Cerebellar nuclear complex (tissue), 1 donor: ENCODE measurements at regions not wholly inside any gene's neighbourhood (a gene's known extent, or its start where the extent isn't known, plus 50 kb on each side); places are given as distances from the start of the nearest gene placed in this dataset.

Experiments
- DNase-seq, 2 experiments: peaks; one replicate each; lab custom pipeline; 2025; lab: John Stamatoyannopoulos, UW

- DNase-seq = no peak
These were observed 97.8 kb upstream of the SLC44A1 start for GRCh38 chr9:105146677-105147076.

DNA sequence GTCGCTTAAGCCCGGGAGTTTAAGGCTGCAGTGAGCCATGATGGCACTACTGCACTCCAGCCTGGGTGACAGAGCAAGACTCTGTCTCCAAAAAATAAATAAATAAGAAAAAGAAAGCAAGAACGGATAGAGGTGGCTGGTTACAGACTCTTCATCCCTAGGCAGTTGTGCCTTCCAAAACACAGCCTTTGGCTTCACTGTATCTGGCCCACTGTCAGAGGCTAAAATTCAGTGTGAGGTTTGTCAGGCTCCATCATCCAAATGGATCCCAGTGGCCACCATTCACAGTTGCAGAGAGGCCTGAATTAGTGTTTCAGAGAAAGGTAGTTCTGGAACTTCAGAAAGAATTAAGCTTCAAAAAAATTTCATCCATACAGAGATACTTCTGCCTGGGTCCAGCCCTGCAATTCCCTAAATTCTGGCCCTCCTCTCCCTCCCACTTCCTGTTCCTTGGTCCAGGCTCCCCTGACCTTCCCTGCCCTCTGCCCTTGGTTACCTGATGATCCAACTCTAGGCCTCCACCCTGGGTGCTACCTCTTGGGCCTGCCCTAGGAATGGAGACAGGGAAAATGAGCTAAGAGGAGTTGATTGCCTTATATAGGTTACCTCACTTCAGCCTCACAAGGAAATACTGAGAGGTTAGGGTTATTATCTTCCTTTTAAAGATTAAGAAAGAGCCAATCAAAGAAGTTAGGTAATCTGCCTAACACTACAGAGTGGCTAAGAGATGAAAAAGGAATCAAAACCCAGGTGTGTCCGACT is 97.2 kb upstream of the SLC44A1 start:
- DNase-seq = no peak

DNA sequence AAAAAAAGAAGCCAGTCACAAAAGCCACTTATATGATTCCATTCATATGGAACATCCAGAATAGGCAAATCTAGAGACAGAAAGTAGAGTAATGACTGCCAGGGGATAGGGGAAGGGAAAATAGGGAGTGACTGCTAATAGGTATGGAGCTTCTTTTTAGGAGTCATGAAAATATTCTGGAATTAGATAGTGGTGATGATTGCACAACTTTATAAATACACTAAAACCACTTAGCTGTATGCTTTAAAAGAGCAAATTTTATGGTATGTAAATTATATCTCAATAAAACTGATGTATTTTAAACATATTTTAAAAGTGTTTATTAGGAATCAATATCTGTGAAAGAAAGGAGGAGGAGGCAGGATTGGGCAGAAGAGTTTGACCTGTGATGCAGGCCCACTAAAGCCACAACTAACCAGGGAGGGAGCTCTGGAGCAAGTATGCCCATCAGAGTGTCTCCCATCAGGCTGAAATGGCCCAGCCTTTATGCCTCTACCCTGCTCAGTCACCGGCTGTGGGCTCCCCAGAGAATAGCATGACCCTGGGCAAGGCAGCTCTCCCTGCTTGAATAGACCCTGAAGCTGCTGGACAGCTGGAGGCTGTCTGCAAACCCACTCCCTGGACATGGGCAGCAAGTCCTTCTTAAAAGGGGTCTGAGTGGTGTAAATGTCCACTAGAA is 96.0 kb upstream of the SLC44A1 start:
- no peak for DNase-seq

- no peak for DNase-seq
These were observed 93.3 kb upstream of the SLC44A1 start for GRCh38 chr9:105150991-105151685.

GRCh38 chr9:105151686-105151995 is 92.8 kb upstream of the SLC44A1 start:
- no peak for DNase-seq

GRCh38 chr9:105154723-105155191 is 89.7 kb upstream of the SLC44A1 start:
- DNase-seq = no peak

GRCh38 chr9:105157171-105157583 is 87.3 kb upstream of the SLC44A1 start:
- DNase-seq = no peak

GRCh38 chr9:105158020-105158419 is 86.4 kb upstream of the SLC44A1 start:
- no peak for DNase-seq

DNA sequence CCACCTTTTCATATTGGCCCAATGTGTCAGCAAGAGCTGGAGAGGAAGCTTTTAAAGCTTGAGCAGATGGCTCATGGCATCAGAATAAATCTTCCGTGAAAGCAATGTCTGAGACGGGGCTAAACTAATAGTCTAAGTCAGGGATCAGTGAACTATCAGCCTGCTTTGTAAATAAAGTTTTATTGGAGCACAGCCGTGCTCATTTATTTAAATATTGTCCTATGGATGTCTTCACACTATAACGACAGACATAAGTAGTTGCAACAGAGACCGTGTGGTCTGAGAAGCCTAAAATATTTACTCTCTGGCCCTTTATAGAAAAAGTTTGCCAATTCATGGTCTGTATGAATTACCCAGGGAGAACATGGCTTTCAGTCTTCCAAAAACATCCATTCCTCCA is 85.6 kb upstream of the SLC44A1 start:
- DNase-seq = no peak

DNA sequence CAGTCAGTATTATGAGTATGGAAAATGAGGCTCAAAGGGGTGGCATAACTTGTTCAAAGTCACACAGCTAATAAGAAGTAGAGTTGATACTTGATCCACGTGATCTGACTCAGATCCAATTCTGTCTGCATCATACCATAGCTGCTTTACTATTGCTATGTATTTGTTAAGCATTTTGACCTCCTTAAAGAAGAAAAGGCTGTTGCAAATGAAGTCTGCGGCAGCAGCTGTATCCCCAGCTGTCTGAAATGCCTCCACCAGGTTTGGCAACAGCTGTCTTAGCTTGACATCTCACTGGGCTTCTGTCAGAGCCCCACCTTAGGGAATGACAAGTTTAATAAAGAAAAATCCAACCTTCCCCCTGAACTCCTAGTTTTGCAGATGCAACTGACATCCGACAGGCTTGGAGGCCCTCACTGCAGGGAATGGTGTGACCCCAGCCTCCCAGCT is 75.6 kb upstream of the SLC44A1 start:
- no peak for DNase-seq

- no peak for DNase-seq
These were observed 73.4 kb upstream of the SLC44A1 start for GRCh38 chr9:105171076-105171475.

DNA sequence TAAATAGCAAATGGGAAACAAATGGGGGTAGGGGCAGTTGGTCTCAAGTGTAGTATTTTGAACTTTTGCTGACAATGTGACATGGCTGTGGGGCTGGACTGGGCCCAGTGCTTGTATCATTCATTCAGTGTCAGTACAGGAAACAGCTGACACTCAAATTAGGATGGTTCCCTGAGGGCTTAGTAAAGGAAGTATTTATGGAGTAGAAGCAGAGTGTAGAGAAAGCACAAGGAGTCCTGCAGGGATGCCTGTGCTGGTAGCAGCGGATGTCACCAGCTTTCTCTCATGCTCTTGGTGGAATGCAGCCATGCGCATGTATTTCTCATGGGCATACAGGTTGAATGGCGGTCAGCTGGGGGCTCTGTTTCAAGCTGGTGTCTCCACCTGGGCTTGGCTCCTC is 72.9 kb upstream of the SLC44A1 start:
- no peak for DNase-seq

- no peak for DNase-seq
These were observed 72.0 kb upstream of the SLC44A1 start for GRCh38 chr9:105172436-105172835.

GRCh38 chr9:105173306-105173705 is 71.1 kb upstream of the SLC44A1 start:
- DNase-seq = no peak

GRCh38 chr9:105173826-105174225 is 70.6 kb upstream of the SLC44A1 start:
- DNase-seq = no peak

DNA sequence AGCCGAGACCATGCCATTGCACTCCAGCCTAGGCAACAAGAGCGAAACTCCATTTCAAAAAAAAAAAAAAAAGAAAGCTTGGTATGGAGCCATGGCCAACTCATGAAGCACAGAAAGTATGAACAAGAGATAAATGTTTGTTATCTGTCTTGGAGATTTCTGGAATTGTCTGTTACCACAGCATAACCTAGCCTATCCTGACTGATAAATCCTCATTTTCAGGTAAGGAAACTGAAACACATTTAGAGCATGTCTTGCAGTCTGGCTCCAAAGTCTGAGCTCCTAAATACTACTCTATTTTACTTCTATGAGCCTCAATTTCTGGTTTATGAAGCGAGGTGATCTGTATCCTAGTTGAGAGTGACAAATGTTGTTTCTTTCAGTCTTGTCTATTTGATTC is 68.3 kb upstream of the SLC44A1 start:
- DNase-seq = no peak

DNA sequence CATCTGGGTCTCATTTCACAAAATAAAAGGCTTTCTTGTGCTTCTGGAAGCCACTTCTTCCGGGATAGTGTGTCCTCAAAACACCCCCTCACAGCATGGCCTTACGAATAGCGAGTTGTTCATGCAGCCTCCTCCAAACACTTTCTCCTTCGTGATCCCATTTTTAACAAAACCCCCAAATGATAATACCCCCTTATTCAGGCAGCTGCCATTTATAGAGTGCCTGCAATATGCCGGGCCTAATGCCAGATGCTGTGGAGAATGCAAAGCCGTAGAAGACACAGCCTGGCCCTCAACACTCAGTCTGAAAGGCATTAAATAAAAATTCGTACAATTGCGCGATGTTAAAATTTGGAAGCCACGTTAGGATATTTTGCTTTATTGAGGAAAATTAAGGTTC is 66.4 kb upstream of the SLC44A1 start:
- DNase-seq = no peak

- no peak for DNase-seq
These were observed 56.7 kb upstream of the SLC44A1 start for GRCh38 chr9:105187781-105188180.

GRCh38 chr9:105188746-105189145 is 55.7 kb upstream of the SLC44A1 start:
- no peak for DNase-seq

- no peak for DNase-seq
These were observed 52.8 kb upstream of the SLC44A1 start for GRCh38 chr9:105191508-105192121.

DNA sequence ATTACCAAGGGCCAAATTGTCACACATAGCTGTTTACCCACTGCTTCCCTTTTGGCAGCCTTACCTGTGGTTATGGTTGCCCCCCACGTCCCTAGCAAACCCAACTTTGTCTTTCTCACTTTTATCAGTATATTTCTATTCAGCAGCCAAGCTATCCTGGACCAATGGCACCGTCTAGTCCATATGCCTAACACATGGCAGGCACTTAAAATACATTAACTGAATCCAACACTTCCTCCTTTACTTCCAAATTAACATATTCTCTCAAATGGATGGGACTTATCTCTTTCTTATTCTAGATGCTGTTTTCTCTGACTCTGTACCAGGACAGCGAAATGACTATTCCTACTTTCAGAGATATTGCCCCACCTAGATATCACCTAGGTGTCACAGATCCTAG is 50.9 kb upstream of the SLC44A1 start:
- DNase-seq = no peak

DNA sequence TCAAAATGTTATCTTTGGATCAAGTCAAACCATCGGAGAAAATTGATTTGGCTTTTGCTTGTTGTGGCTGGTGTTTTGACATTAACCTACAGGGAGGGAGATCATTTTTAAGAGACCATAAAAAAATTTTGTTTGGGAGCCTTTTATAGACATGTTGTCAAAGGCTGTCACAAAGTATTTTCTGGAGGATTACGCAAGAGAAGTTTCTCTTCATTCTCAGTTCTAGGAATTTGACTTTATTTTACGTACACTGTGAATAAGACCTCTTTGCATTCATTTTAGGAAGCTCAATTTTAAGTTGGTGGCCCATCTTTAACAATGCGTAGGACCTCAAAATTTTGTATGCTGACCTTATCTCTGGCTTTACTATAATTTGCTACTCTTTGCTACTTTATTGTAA is 50.2 kb upstream of the SLC44A1 start:
- DNase-seq = no peak
